ENCODE measurements at regions not wholly inside any gene's neighbourhood (a gene's known extent, or its start where the extent isn't known, plus 50 kb on each side); places are given as distances from the start of the nearest gene placed in this dataset.

GRCh38 chr1:5764959-5765358 is 227.3 kb downstream of the NPHP4 start:
- Mint-ChIP-seq H3K27me3 (peaks cover 24 to 64% (median 41%) of the 10 kb centered on the region in 5 donors), H3K4me3 (no peak overlapping the region), H3K36me3 (peaks cover 0 to 7% (median 0%) of the 10 kb centered on the region in 3 donors), H3K9me3 (peaks cover 0 to 19% (median 12%) of the 10 kb centered on the region in 9 donors), H3K27ac (no peak overlapping the region), H3K4me1 (peaks cover 0 to 2% (median 0%) of the 10 kb centered on the region in 4 donors)
- DNase-seq = no peak
- POLR2A ChIA-PET = no interaction called here
- ATAC-seq = no peak

- Mint-ChIP-seq H3K27me3 (peaks cover 24 to 67% (median 43%) of the 10 kb centered on the region in 5 donors), H3K4me3 (no peak overlapping the region), H3K36me3 (peaks cover 0 to 7% (median 0%) of the 10 kb centered on the region in 3 donors), H3K4me1 (peaks cover 0 to 2% (median 0%) of the 10 kb centered on the region in 4 donors), H3K27ac (no peak overlapping the region), H3K9me3 (peaks cover 0 to 19% (median 12%) of the 10 kb centered on the region in 9 donors)
- POLR2A ChIA-PET = no interaction called here
- ATAC-seq (no peak), DNase-seq (no peak)
Measured at GRCh38 chr1:5764464-5764863, 227.8 kb downstream of the NPHP4 start.

- ATAC-seq (no peak), DNase-seq (no peak)
- peaks cover 0 to 7% (median 0%) of the 10 kb centered on the region in 3 donors for H3K36me3 Mint-ChIP-seq
- peaks cover 0 to 19% (median 12%) of the 10 kb centered on the region in 9 donors for H3K9me3 Mint-ChIP-seq
- peaks cover 0 to 2% (median 0%) of the 10 kb centered on the region in 4 donors for H3K4me1 Mint-ChIP-seq
- H3K27me3 Mint-ChIP-seq = peaks cover 24 to 67% (median 46%) of the 10 kb centered on the region in 5 donors
- POLR2A ChIA-PET = no interaction called here
- H3K27ac Mint-ChIP-seq = no peak overlapping the region
- H3K4me3 Mint-ChIP-seq = no peak overlapping the region
Measured at GRCh38 chr1:5763696-5764370, 228.4 kb downstream of the NPHP4 start.

- ATAC-seq (no peak), DNase-seq (no peak)
- POLR2A ChIA-PET = no interaction called here
- H3K4me3 Mint-ChIP-seq = no peak overlapping the region
- no peaks in the 10 kb centered on the region for H3K4me1 Mint-ChIP-seq
- no peak overlapping the region for H3K27ac Mint-ChIP-seq
- H3K36me3 Mint-ChIP-seq = peaks cover 0 to 7% (median 0%) of the 10 kb centered on the region in 3 donors
- peaks cover 7 to 40% (median 21%) of the 10 kb centered on the region in 5 donors for H3K27me3 Mint-ChIP-seq
- peaks cover 0 to 18% (median 7%) of the 10 kb centered on the region in 9 donors for H3K9me3 Mint-ChIP-seq
Measured at GRCh38 chr1:5758859-5759578, 233.2 kb downstream of the NPHP4 start.

- Mint-ChIP-seq H3K4me1 (no peaks in the 10 kb centered on the region), H3K27me3 (peaks cover 2 to 32% (median 15%) of the 10 kb centered on the region in 5 donors), H3K4me3 (no peak overlapping the region), H3K27ac (no peak overlapping the region), H3K9me3 (peaks cover 0 to 12% (median 2%) of the 10 kb centered on the region in 9 donors), H3K36me3 (no peaks in the 10 kb centered on the region)
- POLR2A ChIA-PET = no interaction called here
- no peak for ATAC-seq
- DNase-seq = no peak
Measured at GRCh38 chr1:5758000-5758858, 234.0 kb downstream of the NPHP4 start.

- ATAC-seq (no peak), DNase-seq (no peak)
- Mint-ChIP-seq H3K4me3 (no peak overlapping the region), H3K27ac (no peak overlapping the region), H3K4me1 (no peaks in the 10 kb centered on the region), H3K27me3 (peaks cover 2 to 32% (median 15%) of the 10 kb centered on the region in 5 donors), H3K9me3 (peaks cover 0 to 9% (median 0%) of the 10 kb centered on the region in 9 donors), H3K36me3 (no peaks in the 10 kb centered on the region)
- POLR2A ChIA-PET = no interaction called here
Measured at GRCh38 chr1:5757187-5757805, 234.9 kb downstream of the NPHP4 start.

- no peak for DNase-seq
Measured at GRCh38 chr1:5756434-5757186, 235.6 kb downstream of the NPHP4 start.

GRCh38 chr1:5755552-5756125 is 236.6 kb downstream of the NPHP4 start:
- POLR2A ChIA-PET = no interaction called here
- no peak for DNase-seq
- Mint-ChIP-seq H3K4me1 (no peaks in the 10 kb centered on the region), H3K36me3 (no peaks in the 10 kb centered on the region), H3K4me3 (no peak overlapping the region), H3K27ac (peak overlapping the region in 1 of 10 donors; percentile 27), H3K9me3 (peaks cover 0 to 6% (median 0%) of the 10 kb centered on the region in 9 donors), H3K27me3 (peaks cover 2 to 33% (median 15%) of the 10 kb centered on the region in 5 donors)
- no peak for ATAC-seq

More at GRCh38 chr1:5756434-5757186, 235.6 kb downstream of the NPHP4 start:
- Mint-ChIP-seq H3K27me3 (peaks cover 2 to 32% (median 15%) of the 10 kb centered on the region in 5 donors), H3K9me3 (peaks cover 0 to 9% (median 0%) of the 10 kb centered on the region in 9 donors), H3K27ac (no peak overlapping the region), H3K36me3 (no peaks in the 10 kb centered on the region), H3K4me3 (no peak overlapping the region), H3K4me1 (no peaks in the 10 kb centered on the region)
- no peak for ATAC-seq
- POLR2A ChIA-PET = no interaction called here

GRCh38 chr1:5754817-5755551 is 237.2 kb downstream of the NPHP4 start:
- H3K4me1 Mint-ChIP-seq = peaks cover 0 to under 1% (median 0%) of the 10 kb centered on the region in 4 donors
- H3K27ac Mint-ChIP-seq = no peak overlapping the region
- H3K36me3 Mint-ChIP-seq = no peaks in the 10 kb centered on the region
- peaks cover 3 to 40% (median 14%) of the 10 kb centered on the region in 5 donors for H3K27me3 Mint-ChIP-seq
- POLR2A ChIA-PET = no interaction called here
- no peak for DNase-seq
- H3K4me3 Mint-ChIP-seq = no peak overlapping the region
- H3K9me3 Mint-ChIP-seq = no peaks in the 10 kb centered on the region
- ATAC-seq = no peak

GRCh38 chr1:5753549-5754421 is 238.4 kb downstream of the NPHP4 start:
- POLR2A ChIA-PET = no interaction called here
- no peak for DNase-seq
- Mint-ChIP-seq H3K9me3 (no peaks in the 10 kb centered on the region), H3K4me1 (peaks cover 0 to 8% (median 0%) of the 10 kb centered on the region in 4 donors), H3K36me3 (no peaks in the 10 kb centered on the region), H3K27ac (no peak overlapping the region), H3K4me3 (no peak overlapping the region), H3K27me3 (peaks cover 6 to 40% (median 10%) of the 10 kb centered on the region in 5 donors)
- no peak for ATAC-seq

Data from naive thymus-derived CD8-positive, alpha-beta T cell (primary cell).